Body of pancreas (tissue), 4 donors: ENCODE measurements at regions not wholly inside any gene's neighbourhood (a gene's known extent, or its start where the extent isn't known, plus 50 kb on each side); places are given as distances from the start of the nearest gene placed in this dataset.

Experiments used
- ATAC-seq: fragments of 150-250 bp; one replicate; pipeline ENCODE4 v1.9.1; 2016
- DNase-seq, 4 donors: peaks; one replicate each; pipeline ENCODE4 v3.0.0-alpha.2; 2019
- H3K27ac ChIP-seq, 4 donors: fragments of 200-600 bp; sonication (generic); 1 replicate in 3 of 4; 2 replicates in 1 of 4; pipeline versions ENCODE4 v1.5.1 to v1.6.1; 2016 to 2019; ENCODE audit warnings: mild to moderate bottlenecking in 1 of 4, mixed read lengths in 1 of 4, moderate library complexity in 1 of 4
- H3K27me3 ChIP-seq, 2 donors: fragments of 200-600 bp; sonication (generic); one replicate each; pipeline ENCODE4 v1.6.0; 2016; ENCODE audit warnings: mild to moderate bottlenecking in 1 of 2
- H3K36me3 ChIP-seq, 2 donors: fragments of 200-600 bp; sonication (generic); replicated peaks in 1 of 2; 2 replicates each; pipeline ENCODE4 v1.5.1; 2016; ENCODE audit warnings: low read depth in 2 of 2; ENCODE audit not compliant: insufficient read depth in 1 of 2
- H3K4me1 ChIP-seq: fragments of 200-600 bp; sonication (generic); one replicate; pipeline ENCODE4 v1.6.0; 2016
- H3K4me3 ChIP-seq, 2 donors: fragments of 200-600 bp; sonication (generic); 1 replicate in 1 of 2; 2 replicates in 1 of 2; pipeline ENCODE4 v1.5.1; 2016 to 2019
- H3K9me3 ChIP-seq, 3 donors: fragments of 200-600 bp; sonication (generic); 1 replicate in 2 of 3; 2 replicates in 1 of 3; pipeline ENCODE4 v1.5.1; 2016
- POLR2A ChIP-seq, 3 donors: fragments of 450-650 bp; IDR thresholded peaks; one replicate each; pipeline ENCODE4 v1.6.1; 2016; ENCODE audit warnings: antibody characterized with exemption in 3 of 3, mild to moderate bottlenecking in 2 of 3
- WGBS, 2 donors: methylation state at CpG; one replicate each; pipeline ENCODE4 v1.1.5; 2017; 5-methylcytosine and 5-hydroxymethylcytosine counted together
- intact Hi-C: fragments of 100-400 bp; cut with DNase I; formaldehyde crosslinking; loops from one replicate; pipeline ENCODE4 v1.15.1; 2023
- TF ChIP-seq, protein P1 (sequence below), 7 experiments: fragments of 450-650 bp in 4 of 7; fragments of 200-600 bp in 3 of 7; sonication (generic) in 3 of 7; IDR thresholded peaks; one replicate each; pipeline ENCODE4 v1.5.1; 2016 to 2019; ENCODE audit warnings: antibody characterized with exemption in 7 of 7

DNA sequence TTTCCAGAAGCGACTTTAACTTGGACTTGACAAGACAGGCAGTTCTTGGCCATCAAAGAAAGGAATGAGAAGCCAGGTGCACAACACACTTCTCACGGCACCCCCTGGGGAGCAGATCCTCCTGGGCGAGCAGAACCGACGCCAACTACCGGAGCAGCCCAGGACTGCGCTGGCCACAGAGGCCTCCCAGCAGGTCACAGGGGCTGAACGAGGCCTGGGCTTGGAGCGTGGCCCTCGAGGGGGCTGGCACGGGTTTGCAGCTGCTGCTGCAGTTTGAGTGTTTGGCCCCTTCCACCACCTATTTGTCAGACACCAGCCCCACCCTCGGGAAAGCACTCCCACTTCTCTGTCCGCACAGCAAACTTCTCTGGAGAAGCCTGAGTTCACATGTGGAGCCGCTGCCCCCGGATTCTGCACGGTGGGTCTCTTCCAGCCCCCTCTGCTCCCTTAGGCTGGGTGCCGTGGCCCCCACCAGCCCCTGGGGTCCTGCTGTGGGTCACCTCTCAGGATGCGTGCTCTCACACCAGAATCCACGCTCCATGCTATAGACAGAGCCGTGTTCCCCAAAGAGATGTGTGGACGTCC is 306.7 kb upstream of the SALL3 start:
- TF ChIP-seq, protein P1, sequence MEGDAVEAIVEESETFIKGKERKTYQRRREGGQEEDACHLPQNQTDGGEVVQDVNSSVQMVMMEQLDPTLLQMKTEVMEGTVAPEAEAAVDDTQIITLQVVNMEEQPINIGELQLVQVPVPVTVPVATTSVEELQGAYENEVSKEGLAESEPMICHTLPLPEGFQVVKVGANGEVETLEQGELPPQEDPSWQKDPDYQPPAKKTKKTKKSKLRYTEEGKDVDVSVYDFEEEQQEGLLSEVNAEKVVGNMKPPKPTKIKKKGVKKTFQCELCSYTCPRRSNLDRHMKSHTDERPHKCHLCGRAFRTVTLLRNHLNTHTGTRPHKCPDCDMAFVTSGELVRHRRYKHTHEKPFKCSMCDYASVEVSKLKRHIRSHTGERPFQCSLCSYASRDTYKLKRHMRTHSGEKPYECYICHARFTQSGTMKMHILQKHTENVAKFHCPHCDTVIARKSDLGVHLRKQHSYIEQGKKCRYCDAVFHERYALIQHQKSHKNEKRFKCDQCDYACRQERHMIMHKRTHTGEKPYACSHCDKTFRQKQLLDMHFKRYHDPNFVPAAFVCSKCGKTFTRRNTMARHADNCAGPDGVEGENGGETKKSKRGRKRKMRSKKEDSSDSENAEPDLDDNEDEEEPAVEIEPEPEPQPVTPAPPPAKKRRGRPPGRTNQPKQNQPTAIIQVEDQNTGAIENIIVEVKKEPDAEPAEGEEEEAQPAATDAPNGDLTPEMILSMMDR (IDR thresholded peaks at IDR 0.05): no peak
- TF ChIP-seq POLR2A (IDR thresholded peaks at IDR 0.05): no peak
- no peak for ATAC-seq
- H3K36me3 ChIP-seq: no peaks in the 10 kb centered on the region
- DNase-seq: no peak
- H3K9me3 ChIP-seq: no peaks in the 10 kb centered on the region
- H3K27ac ChIP-seq: no peak overlapping the region
- intact Hi-C loops: no loop called here
- no peak overlapping the region for H3K4me3 ChIP-seq
- H3K27me3 ChIP-seq: no peaks in the 10 kb centered on the region
- 53 to 63% methylated on average over 5 to 21 of the region's 21 CpGs for WGBS, 2 donors
- H3K4me1 ChIP-seq: no peaks in the 10 kb centered on the region

DNA sequence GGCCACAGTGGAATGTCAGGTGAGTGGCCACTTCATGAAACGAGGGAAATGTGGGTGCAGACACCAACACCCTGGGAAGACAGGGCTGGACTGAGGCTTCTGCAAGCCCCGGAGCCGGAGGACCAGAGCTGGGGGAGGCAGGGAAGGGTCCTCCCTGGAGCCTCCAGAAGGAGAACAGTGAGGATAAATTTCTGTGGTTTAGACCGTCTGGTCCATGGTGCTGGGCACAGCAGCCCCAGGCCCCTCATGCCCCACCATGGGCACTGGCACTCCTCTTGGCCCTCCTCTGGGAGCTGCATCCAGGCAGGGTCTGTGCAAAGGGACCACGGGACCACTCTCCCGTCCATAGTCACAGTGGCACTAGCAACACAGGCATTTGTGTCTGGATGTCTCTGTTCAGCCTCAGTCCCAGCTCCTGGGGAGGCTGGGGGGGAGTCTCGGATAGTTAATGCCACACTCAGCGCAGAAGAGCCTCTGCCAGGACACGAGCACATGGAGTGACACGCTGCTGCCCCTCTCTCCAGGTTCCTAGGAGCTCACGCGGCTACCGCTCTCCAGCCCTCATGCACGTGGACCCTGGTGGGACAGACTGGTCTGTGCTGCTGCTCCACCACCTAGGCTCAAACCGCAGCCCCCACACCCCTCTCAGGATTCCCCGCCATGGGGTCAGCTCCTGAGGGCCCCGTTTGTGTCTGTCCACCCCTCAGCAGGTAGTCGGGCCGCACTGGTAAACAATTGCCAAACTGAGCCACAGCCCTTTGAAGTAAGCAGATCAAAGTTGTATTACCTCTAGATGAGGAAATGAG is 305.9 kb upstream of the SALL3 start:
- intact Hi-C loops: no loop called here
- Histone ChIP-seq H3K4me3 (no peak overlapping the region), H3K27ac (no peak overlapping the region), H3K36me3 (no peaks in the 10 kb centered on the region), H3K9me3 (no peaks in the 10 kb centered on the region), H3K27me3 (no peaks in the 10 kb centered on the region), H3K4me1 (no peaks in the 10 kb centered on the region)
- WGBS, 2 donors: 43 to 59% methylated on average over 9 to 18 of the region's 19 CpGs
- ATAC-seq: no peak
- DNase-seq: no peak
- TF ChIP-seq POLR2A (IDR thresholded peaks at IDR 0.05): no peak
- TF ChIP-seq, protein P1 (IDR thresholded peaks at IDR 0.05): no peak

DNA sequence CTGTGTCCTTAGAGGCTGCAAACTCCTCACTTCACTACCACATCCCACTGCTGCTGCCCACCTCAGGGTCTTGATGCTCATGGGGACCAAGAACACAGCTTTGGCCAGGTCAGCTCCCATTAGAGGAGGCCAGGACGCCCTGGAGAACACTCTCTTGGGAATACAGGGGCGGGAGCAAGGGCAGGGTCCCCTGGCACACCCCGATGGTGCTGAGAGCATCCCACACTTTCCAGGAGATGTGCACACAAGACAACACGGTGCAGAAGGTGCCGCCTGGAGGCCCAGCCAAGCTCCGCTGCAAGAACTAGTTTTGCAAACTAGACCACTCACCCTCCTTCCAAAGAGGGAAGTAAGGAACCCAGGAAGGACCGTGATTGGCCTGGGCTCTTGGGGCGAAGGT is 304.4 kb upstream of the SALL3 start:
- TF ChIP-seq, protein P1 (IDR thresholded peaks at IDR 0.05): no peak
- TF ChIP-seq POLR2A (IDR thresholded peaks at IDR 0.05): no peak
- no peaks in the 10 kb centered on the region for H3K9me3 ChIP-seq
- WGBS, 2 donors: 66 to 70% methylated on average over 5 to 8 of the region's 8 CpGs
- H3K4me3 ChIP-seq: no peak overlapping the region
- no peaks in the 10 kb centered on the region for H3K4me1 ChIP-seq
- no peaks in the 10 kb centered on the region for H3K27me3 ChIP-seq
- DNase-seq (no peak), ATAC-seq (no peak)
- no peak overlapping the region for H3K27ac ChIP-seq
- intact Hi-C loops: no loop called here
- no peaks in the 10 kb centered on the region for H3K36me3 ChIP-seq

DNA sequence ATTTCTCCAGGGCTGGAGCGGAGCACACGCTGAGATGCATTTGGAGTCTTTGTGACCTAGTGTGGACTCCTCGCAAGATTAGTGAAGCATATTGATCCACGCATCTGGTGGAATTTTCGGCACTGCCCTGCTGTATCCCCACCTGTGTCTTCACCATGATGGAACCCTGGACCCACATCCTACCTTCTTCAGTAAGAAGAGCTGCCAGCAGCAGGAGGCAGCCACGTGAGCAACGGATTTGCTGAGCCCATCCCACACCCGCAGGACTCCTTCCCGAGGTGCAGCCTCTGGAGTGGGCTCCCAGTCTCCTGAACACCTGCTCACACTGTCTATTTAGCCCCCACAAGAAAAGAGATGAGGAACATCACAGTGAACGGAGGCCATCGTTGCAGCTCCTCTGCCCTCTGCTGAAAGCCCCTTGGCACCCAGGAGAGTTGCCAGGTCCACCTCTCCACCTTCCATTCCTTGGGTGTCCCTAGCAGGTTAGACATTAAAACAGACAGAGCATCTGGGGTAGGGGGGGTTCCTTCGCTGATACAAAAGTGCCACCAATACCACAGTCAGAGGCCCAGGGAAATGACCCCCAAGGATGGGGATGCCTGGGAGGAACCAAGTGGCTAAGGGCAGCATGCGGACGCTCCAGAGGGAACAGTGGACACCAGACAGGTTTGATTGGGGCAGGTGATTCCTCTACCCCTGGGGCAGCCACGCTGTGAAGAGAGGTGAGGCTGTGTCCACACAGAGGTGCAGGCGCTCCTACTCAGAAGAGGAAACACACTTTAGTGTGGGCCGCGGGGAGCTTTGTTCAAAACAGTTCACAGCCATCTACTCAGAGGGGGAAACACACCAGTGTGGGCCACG is 302.8 kb upstream of the SALL3 start:
- no peaks in the 10 kb centered on the region for H3K27me3 ChIP-seq
- H3K4me3 ChIP-seq: no peak overlapping the region
- H3K36me3 ChIP-seq: no peaks in the 10 kb centered on the region
- intact Hi-C loops: no loop called here
- DNase-seq (no peak), ATAC-seq (no peak)
- 61 to 73% methylated on average over 13 to 19 of the region's 19 CpGs for WGBS, 2 donors
- no peaks in the 10 kb centered on the region for H3K4me1 ChIP-seq
- no peak for TF ChIP-seq POLR2A (IDR thresholded peaks at IDR 0.05)
- H3K27ac ChIP-seq: no peak overlapping the region
- no peaks in the 10 kb centered on the region for H3K9me3 ChIP-seq
